ENCODE measurements at regions not wholly inside any gene's neighbourhood (a gene's known extent, or its start where the extent isn't known, plus 50 kb on each side); places are given as distances from the start of the nearest gene placed in this dataset.

DNA sequence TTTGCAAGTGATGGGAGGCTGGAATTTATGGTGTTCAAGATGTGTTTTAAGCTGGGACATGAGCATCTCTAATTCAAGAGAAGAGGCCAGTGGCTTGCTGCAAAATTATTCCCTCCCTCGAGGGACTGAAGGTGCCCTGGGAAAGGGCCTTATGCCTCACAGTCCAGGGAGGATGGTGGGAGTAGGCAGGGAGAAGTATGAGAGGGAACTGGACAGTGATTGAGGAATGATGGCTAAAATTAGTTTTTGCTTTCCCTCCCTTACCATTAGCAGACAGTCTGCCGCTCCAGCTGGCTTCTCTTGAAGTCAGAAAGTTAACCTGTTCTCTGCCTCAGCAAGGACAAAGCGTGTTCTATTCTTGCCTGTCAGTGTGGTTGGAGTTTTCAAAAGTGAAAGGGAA, 139.8 kb upstream of the SEMA6D start:
- Histone ChIP-seq H4K20me1 (ENCODE audit: control insufficient read depth, insufficient read depth) (no peaks in the 10 kb centered on the region), H3K79me2 (ENCODE audit: control insufficient read depth, insufficient read depth, low read length) (no peaks in the 10 kb centered on the region), H3K9me3 (replicated peaks; ENCODE audit: control insufficient read depth, insufficient read depth, low read length) (no peaks in the 10 kb centered on the region), H3K36me3 (ENCODE audit: control insufficient read depth in 2 of 2, insufficient read depth in 2 of 2, low read length in 1 of 2) (no peaks in the 10 kb centered on the region), H3K4me2 (ENCODE audit: control insufficient read depth, insufficient read depth) (no peak overlapping the region), H3K9ac (ENCODE audit: control insufficient read depth, insufficient read depth, low read length) (no peak overlapping the region), H3K27ac (ENCODE audit: control insufficient read depth, insufficient read depth) (no peak overlapping the region), H2AFZ (ENCODE audit: control insufficient read depth, low read depth, low read length) (no peak overlapping the region), H3K27me3 (replicated peaks in 1 of 2; ENCODE audit: control insufficient read depth in 2 of 2, insufficient read depth in 2 of 2, low read length in 1 of 2) (no peaks in the 10 kb centered on the region), H3K4me1 (ENCODE audit: control insufficient read depth, insufficient read depth, low read length) (no peaks in the 10 kb centered on the region), H3K4me3 (no peak overlapping the region)
- BruUV-seq (replicated peaks), result no TSS peak
- in situ Hi-C loops (cut with MboI), result no loop called here
- intact Hi-C loops (cut with micrococcal nuclease; ENCODE audit: unreplicated experiment), result no loop called here
- ATAC-seq, result no peak
- ChIA-PET RAD21 (ENCODE audit: unreplicated experiment) (no interaction called here), SMC1A (ENCODE audit: uncharacterized antibody, unreplicated experiment) (no interaction called here), CTCF (no interaction called here), POLR2A (no interaction called here)
- TF ChIP-seq NFXL1 (IDR thresholded peaks at IDR 0.05; ENCODE audit: borderline replicate concordance) (no peak), SMAD5 (IDR thresholded peaks at IDR 0.05; ENCODE audit: low read depth) (no peak), MTA2 (IDR thresholded peaks at IDR 0.05; ENCODE audit: low read depth) (no peak), EED (IDR thresholded peaks at IDR 0.05; ENCODE audit: low read depth) (no peak), CREB1 (IDR thresholded peaks at IDR 0.05; ENCODE audit: low read depth) (no peak), BRCA1 (IDR thresholded peaks at IDR 0.05; ENCODE audit: low read depth, low read length) (no peak), KDM1A (IDR thresholded peaks at IDR 0.05; ENCODE audit: borderline replicate concordance) (no peak), PAX5 (IDR thresholded peaks at IDR 0.05; ENCODE audit: borderline replicate concordance, low read depth, low read length) (no peak)
- DNase-seq (ENCODE audit: low read depth, low spot score), result no peak
- no peak for FAIRE-seq
- WGBS (ENCODE audit: insufficient coverage, insufficient replicate concordance, low lambda C conversion rate, missing lambda C conversion rate), result 29% methylated on average over 3 of the region's 3 CpGs

DNA sequence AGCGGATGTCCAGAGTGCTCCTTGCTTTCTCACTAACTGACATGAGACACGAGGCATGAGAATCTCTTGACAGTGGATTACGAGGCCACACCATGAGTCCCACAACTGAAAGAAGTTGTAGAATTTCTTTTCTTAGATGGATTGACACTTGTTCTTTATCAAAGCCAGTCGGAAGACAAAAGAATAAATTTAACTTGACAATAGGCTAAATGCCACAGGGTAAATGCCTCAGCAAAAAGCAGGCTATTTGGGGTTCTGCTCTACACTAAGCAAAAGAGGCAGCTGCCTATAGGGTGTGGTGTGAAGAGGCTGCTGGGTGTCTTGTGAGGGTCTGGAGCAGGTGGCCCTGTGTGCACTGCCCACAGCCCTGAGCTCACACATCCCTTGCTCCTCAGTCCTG, 135.1 kb upstream of the SEMA6D start:
- DNase-seq (ENCODE audit: low read depth, low spot score) (no peak), FAIRE-seq (no peak), ATAC-seq (no peak)
- intact Hi-C loops (cut with micrococcal nuclease; ENCODE audit: unreplicated experiment), result no loop called here
- H3K9me3 ChIP-seq (replicated peaks; ENCODE audit: control insufficient read depth, insufficient read depth, low read length), result no peaks in the 10 kb centered on the region
- 13% methylated on average over 4 of the region's 4 CpGs for WGBS (ENCODE audit: insufficient coverage, insufficient replicate concordance, low lambda C conversion rate, missing lambda C conversion rate)
- no peaks in the 10 kb centered on the region for H3K27me3 ChIP-seq (replicated peaks in 1 of 2; ENCODE audit: control insufficient read depth in 2 of 2, insufficient read depth in 2 of 2, low read length in 1 of 2)
- RAD21 ChIA-PET (ENCODE audit: unreplicated experiment), result no interaction called here
- no peaks in the 10 kb centered on the region for H3K4me1 ChIP-seq (ENCODE audit: control insufficient read depth, insufficient read depth, low read length)
- no peak overlapping the region for H3K27ac ChIP-seq (ENCODE audit: control insufficient read depth, insufficient read depth)
- H3K36me3 ChIP-seq (ENCODE audit: control insufficient read depth in 2 of 2, insufficient read depth in 2 of 2, low read length in 1 of 2), result no peaks in the 10 kb centered on the region
- no peaks in the 10 kb centered on the region for H3K79me2 ChIP-seq (ENCODE audit: control insufficient read depth, insufficient read depth, low read length)
- POLR2A ChIA-PET, result no interaction called here
- H2AFZ ChIP-seq (ENCODE audit: control insufficient read depth, low read depth, low read length), result no peak overlapping the region
- no peak overlapping the region for H3K4me3 ChIP-seq
- SMC1A ChIA-PET (ENCODE audit: uncharacterized antibody, unreplicated experiment), result no interaction called here
- no peak overlapping the region for H3K9ac ChIP-seq (ENCODE audit: control insufficient read depth, insufficient read depth, low read length)
- no peaks in the 10 kb centered on the region for H4K20me1 ChIP-seq (ENCODE audit: control insufficient read depth, insufficient read depth)
- CTCF ChIA-PET, result no interaction called here
- H3K4me2 ChIP-seq (ENCODE audit: control insufficient read depth, insufficient read depth), result no peak overlapping the region
- BruUV-seq (replicated peaks), result no TSS peak
- in situ Hi-C loops (cut with MboI), result no loop called here
- TF ChIP-seq ZBTB40 (IDR thresholded peaks at IDR 0.05; ENCODE audit: borderline replicate concordance) (no peak), BHLHE40 (IDR thresholded peaks at IDR 0.05; ENCODE audit: borderline replicate concordance in 1 of 2, low read depth in 2 of 2, low read length in 1 of 2) (no peak), MTA3 (IDR thresholded peaks at IDR 0.05; ENCODE audit: borderline replicate concordance, low read length) (no peak), IRF5 (IDR thresholded peaks at IDR 0.05; ENCODE audit: borderline replicate concordance) (no peak), BCL11A (IDR thresholded peaks at IDR 0.05; ENCODE audit: low read depth, low read length) (no peak), ZNF384 (IDR thresholded peaks at IDR 0.05; ENCODE audit: borderline replicate concordance, low read depth, low read length) (no peak), CREB1 (IDR thresholded peaks at IDR 0.05; ENCODE audit: low read depth) (no peak), NRF1 (conservative IDR thresholded peaks at IDR 0.05; ENCODE audit: low read depth, low read length) (no peak)

Data from GM12878 (cell line).